BE2C (cell line): ENCODE measurements at regions not wholly inside any gene's neighbourhood (a gene's known extent, or its start where the extent isn't known, plus 50 kb on each side); places are given as distances from the start of the nearest gene placed in this dataset.
A peak's percentile ranks its signal among the peaks of the same experiment; 100 is the strongest.

Source experiments
- DNase-seq: peaks from one replicate; pipeline ENCODE4 v3.0.0-alpha.2; 2020
- H3K27me3 ChIP-seq: fragments of 250-450 bp; sonication (Bioruptor Pico); 2 replicates; pipeline ENCODE4 v1.5.1; 2020; ENCODE audit warnings: mild to moderate bottlenecking
- H3K36me3 ChIP-seq: fragments of 250-450 bp; sonication (Bioruptor Pico); 2 replicates; pipeline ENCODE4 v1.5.1; 2020; ENCODE audit warnings: mild to moderate bottlenecking
- H3K4me1 ChIP-seq: fragments of 250-450 bp; sonication (Bioruptor Pico); 2 replicates; pipeline ENCODE4 v1.5.1; 2020
- H3K4me3 ChIP-seq: 2 replicates; pipeline ENCODE4 v1.5.1; 2011; ENCODE audit warnings: low read depth, low read length
- H3K9me3 ChIP-seq: fragments of 250-450 bp; sonication (Bioruptor Pico); 2 replicates; pipeline ENCODE4 v1.5.1; 2020
- CTCF ChIP-seq: IDR thresholded peaks from 2 replicates; pipeline ENCODE4 v1.5.1; 2012; ENCODE audit warnings: mild to moderate bottlenecking, low read depth, low read length

- Histone ChIP-seq H3K36me3 (no peaks in the 10 kb centered on the region), H3K4me3 (peak overlapping the region; percentile 95), H3K9me3 (no peaks in the 10 kb centered on the region), H3K27me3 (no peaks in the 10 kb centered on the region), H3K4me1 (peaks cover 3% of the 10 kb centered on the region; the same call in 1 of the 2 replicates)
- no peak for DNase-seq
- 0 out of 2 replicates have a peak, but pooled peaks have one; percentile 11 for TF ChIP-seq CTCF
These were observed 136.0 kb upstream of the CCDC54 start for GRCh38 chr3:107241217-107241616.

- Histone ChIP-seq H3K4me3 (no peak overlapping the region), H3K27me3 (no peaks in the 10 kb centered on the region), H3K9me3 (no peaks in the 10 kb centered on the region), H3K4me1 (no peaks in the 10 kb centered on the region), H3K36me3 (no peaks in the 10 kb centered on the region)
- DNase-seq = no peak
- TF ChIP-seq CTCF = no peak
These were observed 134.7 kb upstream of the CCDC54 start for GRCh38 chr3:107242579-107242978.

- DNase-seq = no peak
- TF ChIP-seq CTCF = no peak
- no peaks in the 10 kb centered on the region for H3K36me3 ChIP-seq
- H3K4me1 ChIP-seq = peaks cover 11% of the 10 kb centered on the region
- H3K4me3 ChIP-seq = no peak overlapping the region
- H3K27me3 ChIP-seq = no peaks in the 10 kb centered on the region
- no peaks in the 10 kb centered on the region for H3K9me3 ChIP-seq
These were observed 130.1 kb upstream of the CCDC54 start for GRCh38 chr3:107247116-107247515.

GRCh38 chr3:107249132-107249531, 128.1 kb upstream of the CCDC54 start:
- H3K27me3 ChIP-seq = no peaks in the 10 kb centered on the region
- TF ChIP-seq CTCF = no peak
- no peaks in the 10 kb centered on the region for H3K36me3 ChIP-seq
- no peaks in the 10 kb centered on the region for H3K9me3 ChIP-seq
- H3K4me3 ChIP-seq = no peak overlapping the region
- peaks cover 11% of the 10 kb centered on the region for H3K4me1 ChIP-seq
- no peak for DNase-seq

- no peaks in the 10 kb centered on the region for H3K9me3 ChIP-seq
These were observed 127.0 kb upstream of the CCDC54 start for GRCh38 chr3:107250221-107250620.

GRCh38 chr3:107251819-107252218, 125.4 kb upstream of the CCDC54 start:
- no peaks in the 10 kb centered on the region for H3K36me3 ChIP-seq
- no peak for TF ChIP-seq CTCF
- H3K27me3 ChIP-seq = no peaks in the 10 kb centered on the region; the same call in 1 of the 2 replicates
- peaks cover 11% of the 10 kb centered on the region for H3K4me1 ChIP-seq
- no peaks in the 10 kb centered on the region for H3K9me3 ChIP-seq
- DNase-seq = no peak
- no peak overlapping the region for H3K4me3 ChIP-seq

More at GRCh38 chr3:107250221-107250620, 127.0 kb upstream of the CCDC54 start:
- peak; percentile 13 for DNase-seq
- H3K27me3 ChIP-seq = no peaks in the 10 kb centered on the region
- H3K4me1 ChIP-seq = peaks cover 11% of the 10 kb centered on the region
- H3K4me3 ChIP-seq = no peak overlapping the region
- H3K36me3 ChIP-seq = no peaks in the 10 kb centered on the region
- TF ChIP-seq CTCF = no peak
